ENCODE measurements at regions not wholly inside any gene's neighbourhood (a gene's known extent, or its start where the extent isn't known, plus 50 kb on each side); places are given as distances from the start of the nearest gene placed in this dataset.

- DNase-seq (ENCODE audit: low read depth): no peak
- H3K4me3 ChIP-seq (ENCODE audit: low read depth, low read length): no peak overlapping the region
- no peak for TF ChIP-seq CTCF (conservative IDR thresholded peaks at IDR 0.05; ENCODE audit: low read depth, low read length)
Measured at GRCh38 chr12:34296143-34297041, 274.1 kb downstream of the ALG10 start.

- no peak overlapping the region for H3K4me3 ChIP-seq (ENCODE audit: low read depth, low read length)
- no peak for DNase-seq (ENCODE audit: low read depth)
- no peak for TF ChIP-seq CTCF (conservative IDR thresholded peaks at IDR 0.05; ENCODE audit: low read depth, low read length)
Measured at GRCh38 chr12:34297126-34297789, 275.0 kb downstream of the ALG10 start.

- TF ChIP-seq CTCF (conservative IDR thresholded peaks at IDR 0.05; ENCODE audit: low read depth, low read length): no peak
- DNase-seq (ENCODE audit: low read depth): no peak
- H3K4me3 ChIP-seq (ENCODE audit: low read depth, low read length): no peak overlapping the region
Measured at GRCh38 chr12:34297790-34298164, 275.5 kb downstream of the ALG10 start.

- TF ChIP-seq CTCF (conservative IDR thresholded peaks at IDR 0.05; ENCODE audit: low read depth, low read length): no peak
- no peak overlapping the region for H3K4me3 ChIP-seq (ENCODE audit: low read depth, low read length)
- DNase-seq (ENCODE audit: low read depth): no peak
Measured at GRCh38 chr12:34298176-34298970, 276.1 kb downstream of the ALG10 start.

GRCh38 chr12:34298971-34299801 is 276.9 kb downstream of the ALG10 start:
- TF ChIP-seq CTCF (conservative IDR thresholded peaks at IDR 0.05; ENCODE audit: low read depth, low read length): no peak
- no peak for DNase-seq (ENCODE audit: low read depth)
- H3K4me3 ChIP-seq (ENCODE audit: low read depth, low read length): no peak overlapping the region

- TF ChIP-seq CTCF (conservative IDR thresholded peaks at IDR 0.05; ENCODE audit: low read depth, low read length): no peak
Measured at GRCh38 chr12:34299802-34300193, 277.5 kb downstream of the ALG10 start.

More at GRCh38 chr12:34299802-34300193, 277.5 kb downstream of the ALG10 start:
- H3K4me3 ChIP-seq (ENCODE audit: low read depth, low read length): no peak overlapping the region
- no peak for DNase-seq (ENCODE audit: low read depth)
